Activated CD4-positive, alpha-beta T cell treated with anti-CD3 and anti-CD28 coated beads for 36 hours (primary cell): ENCODE measurements at regions not wholly inside any gene's neighbourhood (a gene's known extent, or its start where the extent isn't known, plus 50 kb on each side); places are given as distances from the start of the nearest gene placed in this dataset.

Source experiments
- ATAC-seq: fragments of 200-7000 bp; cut with Tn5 transposase; one replicate; pipeline ENCODE4 v1.10.0; 2021; ENCODE audit warnings: mild to moderate bottlenecking, moderate library complexity
- CTCF ChIA-PET: fragments of 350-600 bp; sonication (Branson Sonifier 250); formaldehyde crosslinking; loops from one replicate; lab custom pipeline; 2021; ENCODE audit warnings: antibody characterized with exemption; lab: Charles Lee
- POLR2A ChIA-PET: fragments of 350-600 bp; sonication (Branson Sonifier 250); formaldehyde crosslinking; loops from one replicate; lab custom pipeline; 2021; ENCODE audit warnings: antibody characterized with exemption, inconsistent platforms; lab: Charles Lee
- DNase-seq: peaks from one replicate; pipeline ENCODE4 v3.0.0-alpha.2; 2020
- H3K27ac Mint-ChIP-seq: one replicate; pipeline ENCODE4 v1.8.0; 2021; ENCODE audit warnings: mixed read lengths
- H3K27me3 Mint-ChIP-seq: one replicate; pipeline ENCODE4 v1.8.0; 2021; ENCODE audit warnings: mixed read lengths
- H3K36me3 Mint-ChIP-seq: one replicate; pipeline ENCODE4 v1.8.0; 2021; ENCODE audit warnings: low read depth, mixed read lengths
- H3K4me1 Mint-ChIP-seq: one replicate; pipeline ENCODE4 v1.8.0; 2021; ENCODE audit warnings: mixed read lengths
- H3K4me3 Mint-ChIP-seq: one replicate; pipeline ENCODE4 v1.8.0; 2021; ENCODE audit warnings: mild to moderate bottlenecking, moderate library complexity, mixed read lengths
- H3K9me3 Mint-ChIP-seq: one replicate; pipeline ENCODE4 v1.8.0; 2021; ENCODE audit warnings: low read depth, mixed read lengths
- intact Hi-C, 2 experiments: fragments of 100-400 bp; cut with DNase I in 1 of 2; cut with micrococcal nuclease in 1 of 2; formaldehyde crosslinking; loops; one replicate each; pipeline versions ENCODE4 v1.14.2 to v1.15.1; 2022 to 2024; cut with DNase I, micrococcal nuclease

GRCh38 chr4:24637173-24637572 is 52.8 kb upstream of the DHX15 start:
- intact Hi-C loops: no loop called here
- Mint-ChIP-seq H3K27ac (no peak overlapping the region), H3K27me3 (peaks cover 8% of the 10 kb centered on the region), H3K4me1 (no peaks in the 10 kb centered on the region), H3K9me3 (no peaks in the 10 kb centered on the region), H3K4me3 (no peak overlapping the region), H3K36me3 (no peaks in the 10 kb centered on the region)
- CTCF ChIA-PET: no interaction called here
- ATAC-seq: no peak
- no peak for DNase-seq
- POLR2A ChIA-PET: no interaction called here

GRCh38 chr4:24638396-24638875 is 54.1 kb upstream of the DHX15 start:
- no peaks in the 10 kb centered on the region for H3K9me3 Mint-ChIP-seq
- peaks cover 8% of the 10 kb centered on the region for H3K27me3 Mint-ChIP-seq
- CTCF ChIA-PET: interaction anchor here (0.8 kb wide), 1 partner anchor 136 kb away, joined by 3 read pairs; no protein-coding TSS in a partner anchor
- DNase-seq (no peak), ATAC-seq (no peak)
- no peak overlapping the region for H3K27ac Mint-ChIP-seq
- no peaks in the 10 kb centered on the region for H3K4me1 Mint-ChIP-seq
- POLR2A ChIA-PET: no interaction called here
- no peak overlapping the region for H3K4me3 Mint-ChIP-seq
- intact Hi-C loops: no loop called here
- H3K36me3 Mint-ChIP-seq: no peaks in the 10 kb centered on the region

- no peaks in the 10 kb centered on the region for H3K36me3 Mint-ChIP-seq
- H3K9me3 Mint-ChIP-seq: no peaks in the 10 kb centered on the region
- peaks cover 10% of the 10 kb centered on the region for H3K27me3 Mint-ChIP-seq
- H3K27ac Mint-ChIP-seq: no peak overlapping the region
- intact Hi-C loops: no loop called here
- ChIA-PET CTCF (interaction anchor here (1.2 kb wide), 1 partner anchor 13 kb away, joined by 3 read pairs; no protein-coding TSS in a partner anchor), POLR2A (no interaction called here)
- no peak for DNase-seq
- no peak overlapping the region for H3K4me3 Mint-ChIP-seq
- H3K4me1 Mint-ChIP-seq: no peaks in the 10 kb centered on the region
- no peak for ATAC-seq
Observed at GRCh38 chr4:24639714-24640113, 55.4 kb upstream of the DHX15 start.

- ATAC-seq: no peak
- CTCF ChIA-PET: no interaction called here
Observed at GRCh38 chr4:24640366-24640765, 56.0 kb upstream of the DHX15 start.

GRCh38 chr4:24642981-24643547 is 58.7 kb upstream of the DHX15 start:
- intact Hi-C loops: no loop called here
- DNase-seq: no peak
- Mint-ChIP-seq H3K4me3 (no peak overlapping the region), H3K36me3 (no peaks in the 10 kb centered on the region), H3K27me3 (peaks cover 15% of the 10 kb centered on the region), H3K27ac (no peak overlapping the region), H3K9me3 (no peaks in the 10 kb centered on the region), H3K4me1 (no peaks in the 10 kb centered on the region)
- ChIA-PET POLR2A (no interaction called here), CTCF (no interaction called here)
- no peak for ATAC-seq

More at GRCh38 chr4:24640366-24640765, 56.0 kb upstream of the DHX15 start:
- DNase-seq: no peak
- Mint-ChIP-seq H3K9me3 (no peaks in the 10 kb centered on the region), H3K27me3 (peaks cover 10% of the 10 kb centered on the region), H3K4me3 (no peak overlapping the region), H3K36me3 (no peaks in the 10 kb centered on the region), H3K4me1 (no peaks in the 10 kb centered on the region), H3K27ac (no peak overlapping the region)
- POLR2A ChIA-PET: no interaction called here
- intact Hi-C loops: no loop called here

- DNase-seq (no peak), ATAC-seq (no peak)
- no peak overlapping the region for H3K4me3 Mint-ChIP-seq
- CTCF ChIA-PET: interaction anchor here (0.7 kb wide), 1 partner anchor 199 kb away, joined by 3 read pairs; no protein-coding TSS in a partner anchor
- H3K36me3 Mint-ChIP-seq: no peaks in the 10 kb centered on the region
- peaks cover 12% of the 10 kb centered on the region for H3K27me3 Mint-ChIP-seq
- no peaks in the 10 kb centered on the region for H3K9me3 Mint-ChIP-seq
- no peaks in the 10 kb centered on the region for H3K4me1 Mint-ChIP-seq
- intact Hi-C loops: no loop called here
- H3K27ac Mint-ChIP-seq: no peak overlapping the region
- POLR2A ChIA-PET: no interaction called here
Observed at GRCh38 chr4:24643774-24644520, 59.6 kb upstream of the DHX15 start.

- intact Hi-C loops: no loop called here
- POLR2A ChIA-PET: no interaction called here
- no peak for ATAC-seq
- CTCF ChIA-PET: no interaction called here
- Mint-ChIP-seq H3K4me1 (no peaks in the 10 kb centered on the region), H3K27ac (no peak overlapping the region), H3K27me3 (peaks cover 9% of the 10 kb centered on the region), H3K9me3 (no peaks in the 10 kb centered on the region), H3K4me3 (no peak overlapping the region), H3K36me3 (no peaks in the 10 kb centered on the region)
- DNase-seq: no peak
Observed at GRCh38 chr4:24644983-24645764, 60.8 kb upstream of the DHX15 start.

GRCh38 chr4:24645765-24646550 is 61.6 kb upstream of the DHX15 start:
- no peaks in the 10 kb centered on the region for H3K9me3 Mint-ChIP-seq
- intact Hi-C loops: no loop called here
- peaks cover 9% of the 10 kb centered on the region for H3K27me3 Mint-ChIP-seq
- CTCF ChIA-PET: no interaction called here
- H3K4me1 Mint-ChIP-seq: no peaks in the 10 kb centered on the region
- ATAC-seq (no peak), DNase-seq (no peak)
- POLR2A ChIA-PET: no interaction called here
- no peak overlapping the region for H3K27ac Mint-ChIP-seq
- no peaks in the 10 kb centered on the region for H3K36me3 Mint-ChIP-seq
- H3K4me3 Mint-ChIP-seq: no peak overlapping the region

- ChIA-PET CTCF (no interaction called here), POLR2A (no interaction called here)
- Mint-ChIP-seq H3K36me3 (no peaks in the 10 kb centered on the region), H3K27me3 (peaks cover 9% of the 10 kb centered on the region), H3K4me3 (no peak overlapping the region), H3K27ac (no peak overlapping the region), H3K4me1 (no peaks in the 10 kb centered on the region), H3K9me3 (no peaks in the 10 kb centered on the region)
- ATAC-seq (no peak), DNase-seq (no peak)
- intact Hi-C loops: no loop called here
Observed at GRCh38 chr4:24646798-24647460, 62.6 kb upstream of the DHX15 start.

GRCh38 chr4:24650849-24651640 is 66.7 kb upstream of the DHX15 start:
- H3K4me3 Mint-ChIP-seq: no peak overlapping the region
- H3K27me3 Mint-ChIP-seq: peaks cover 7% of the 10 kb centered on the region
- H3K36me3 Mint-ChIP-seq: no peaks in the 10 kb centered on the region
- ATAC-seq (no peak), DNase-seq (no peak)
- intact Hi-C loops: no loop called here
- H3K27ac Mint-ChIP-seq: no peak overlapping the region
- no peaks in the 10 kb centered on the region for H3K9me3 Mint-ChIP-seq
- ChIA-PET POLR2A (no interaction called here), CTCF (interaction anchor here (0.5 kb wide), 2 partner anchors 67 to 727 kb away, joined by 3 read pairs; partner anchors contain the start of gene DHX15)
- H3K4me1 Mint-ChIP-seq: no peaks in the 10 kb centered on the region
